Heart right ventricle (tissue), 16 donors: ENCODE measurements at regions not wholly inside any gene's neighbourhood (a gene's known extent, or its start where the extent isn't known, plus 50 kb on each side); places are given as distances from the start of the nearest gene placed in this dataset.

ENCODE experiments used
- ATAC-seq, 8 donors: fragments of 200-7000 bp; cut with Tn5 transposase; one replicate each; pipeline ENCODE4 v1.9.1; 2020; ENCODE audit warnings: mild to moderate bottlenecking in 8 of 8, moderate library complexity in 8 of 8, moderate number of reproducible peaks in 1 of 8
- DNase-seq, 2 donors: peaks; one replicate each; pipeline ENCODE4 v3.0.0-alpha.2; 2020
- H3K27ac ChIP-seq, 10 donors: fragments of 200-600 bp; sonication (generic) in 2 of 10; one replicate each; pipeline versions ENCODE4 v1.5.0 to v1.8.0; 2020 to 2022; ENCODE audit warnings: mild to moderate bottlenecking in 3 of 10
- H3K27me3 ChIP-seq, 7 donors: fragments of 200-600 bp; one replicate each; pipeline ENCODE4 v1.8.0; 2021 to 2022; ENCODE audit warnings: mild to moderate bottlenecking in 2 of 7
- H3K36me3 ChIP-seq, 9 donors: fragments of 200-600 bp; sonication (generic) in 1 of 9; one replicate each; pipeline versions ENCODE4 v1.5.0 to v1.8.0; 2020 to 2022; ENCODE audit warnings: mild to moderate bottlenecking in 2 of 9
- H3K4me1 ChIP-seq, 9 donors: fragments of 200-600 bp; sonication (generic) in 1 of 9; one replicate each; pipeline versions ENCODE4 v1.5.0 to v1.8.0; 2020 to 2022; ENCODE audit warnings: mild to moderate bottlenecking in 4 of 9
- H3K4me3 ChIP-seq, 10 donors: fragments of 200-600 bp; sonication (generic) in 2 of 10; one replicate each; pipeline versions ENCODE4 v1.5.0 to v1.8.0; 2020 to 2022; ENCODE audit warnings: mild to moderate bottlenecking in 7 of 10, moderate library complexity in 2 of 10
- H3K9me3 ChIP-seq, 11 donors: fragments of 200-600 bp in 10 of 11; sonication (generic) in 2 of 11; one replicate each; pipeline versions ENCODE4 v1.5.0 to v1.8.0; 2013 to 2022; ENCODE audit warnings: mild to moderate bottlenecking in 2 of 11, control low read depth in 1 of 11, moderate library complexity in 1 of 11
- CTCF ChIP-seq, 9 donors: fragments of 200-600 bp; sonication (generic) in 2 of 9; IDR thresholded peaks; one replicate each; pipeline versions ENCODE4 v1.5.0 to v1.8.0; 2021 to 2022; ENCODE audit warnings: antibody characterized with exemption in 9 of 9, mild to moderate bottlenecking in 5 of 9, moderate library complexity in 1 of 9
- WGBS, 2 donors: extraction: QIAGEN DNeasy Blood & Tissue Kit; methylation state at CpG; one replicate each; pipeline ENCODE4 v1.1.7; 2013; ENCODE audit warnings: inconsistent platforms in 1 of 2; 5-methylcytosine and 5-hydroxymethylcytosine counted together
- intact Hi-C, 10 donors: fragments of 100-400 bp; cut with DNase I; formaldehyde crosslinking; loops; one replicate each; pipeline versions ENCODE4 v1.11.1 to v1.14.2; 2022
- donor health status: Arrhythmogenic right ventricular cardiomyopathy.
- donor health status: ischemic (EF 13 %, LVEDD 7.1; RV severe dilation, severe dysfunction).
- donor health status: healthy with polysubstance abuse.
- donor health status: DM: no; HTN: yes; CAD: no.
- donor health status: DM: no; HTN: no; CAD: no.
- donor health status: ischemic (EF 25% LVEDD 6.9; RV normal size, moderate dysfunction).
- donor health status: ischemic (EF 25% LVEDD 5.7; RV mildly dilated, moderate dysfunction).
- donor health status: healthy.
- donor health status: DM: yes; HTN: yes; CAD: no.
- donor health status: Ischemic cardiomyopathy.
- donor health status: ischemic (EF 35%, LVEDD 5.7; RV mildly dilated, moderate dysfunction).
- donor health status: nonischemic (EF 11% LVEDD 7.7; RV severe dilation, severe dysfunction).
- donor health status: DM: yes; HTN: yes; CAD: no.
- donor health status: PGD.
- donor health status: ischemic (EF 29% LVEDD 5.4; RV normal size, mild dysfunction).
- donor health status: nonischemic (EF 23%, LVEDD 6.1; RV moderate dilation, normal function).

GRCh38 chr2:120840795-120841487 is 105.3 kb downstream of the GLI2 start:
- Histone ChIP-seq H3K27ac (no peak overlapping the region), H3K36me3 (no peaks in the 10 kb centered on the region), H3K4me3 (no peak overlapping the region), H3K4me1 (peaks cover 0 to 8% (median 0%) of the 10 kb centered on the region in 9 donors), H3K27me3 (peaks cover 0 to 7% (median 3%) of the 10 kb centered on the region in 7 donors), H3K9me3 (peaks cover 0 to 5% (median 0%) of the 10 kb centered on the region in 11 donors)
- no peak for TF ChIP-seq CTCF (IDR thresholded peaks at IDR 0.05)
- intact Hi-C loops: no loop called here
- DNase-seq (no peak), ATAC-seq (no peak)
- WGBS, 2 donors: 79 to 84% methylated on average over 13 of the region's 13 CpGs

- TF ChIP-seq CTCF (IDR thresholded peaks at IDR 0.05): no peak
- DNase-seq: no peak
- ATAC-seq: peak in 2 of 8 donors; percentile 27 to 36
- peaks cover 0 to 11% (median 2%) of the 10 kb centered on the region in 7 donors for H3K27me3 ChIP-seq
- H3K27ac ChIP-seq: no peak overlapping the region
- H3K36me3 ChIP-seq: no peaks in the 10 kb centered on the region
- peaks cover 0 to 5% (median 0%) of the 10 kb centered on the region in 11 donors for H3K9me3 ChIP-seq
- H3K4me3 ChIP-seq: no peak overlapping the region
- WGBS, 2 donors: 78 to 82% methylated on average over 12 of the region's 12 CpGs
- peaks cover 0 to 8% (median 0%) of the 10 kb centered on the region in 9 donors for H3K4me1 ChIP-seq
- intact Hi-C loops: no loop called here
These were observed 107.1 kb downstream of the GLI2 start for GRCh38 chr2:120842456-120843439.

- intact Hi-C loops: no loop called here
- WGBS, 2 donors: 78 to 86% methylated on average over 6 of the region's 6 CpGs
These were observed 108.5 kb downstream of the GLI2 start for GRCh38 chr2:120844070-120844738.

More at GRCh38 chr2:120844070-120844738, 108.5 kb downstream of the GLI2 start:
- ATAC-seq (no peak), DNase-seq (no peak)
- TF ChIP-seq CTCF (IDR thresholded peaks at IDR 0.05): no peak
- Histone ChIP-seq H3K27ac (no peak overlapping the region), H3K4me1 (peaks cover 0 to 8% (median 0%) of the 10 kb centered on the region in 9 donors), H3K9me3 (peaks cover 0 to 9% (median 2%) of the 10 kb centered on the region in 11 donors), H3K4me3 (no peak overlapping the region), H3K27me3 (peaks cover 0 to 11% (median 4%) of the 10 kb centered on the region in 7 donors), H3K36me3 (no peaks in the 10 kb centered on the region)
